HG02610 (cell line): ENCODE measurements at regions not wholly inside any gene's neighbourhood (a gene's known extent, or its start where the extent isn't known, plus 50 kb on each side); places are given as distances from the start of the nearest gene placed in this dataset.

Experiments
- ATAC-seq: cut with Tn5 transposase; IDR thresholded peaks from one replicate; pipeline ENCODE4 v1.9.1; 2021; ENCODE audit warnings: mild to moderate bottlenecking, moderate library complexity; ENCODE audit not compliant: unreplicated experiment

GRCh38 chr3:132907293-132907692 is 130.9 kb upstream of the TMEM108 start:
- no peak for ATAC-seq

- ATAC-seq: no peak
These were observed 137.7 kb upstream of the TMEM108 start for GRCh38 chr3:132900481-132900880.

- no peak for ATAC-seq
These were observed 140.1 kb upstream of the TMEM108 start for GRCh38 chr3:132898141-132898540.

DNA sequence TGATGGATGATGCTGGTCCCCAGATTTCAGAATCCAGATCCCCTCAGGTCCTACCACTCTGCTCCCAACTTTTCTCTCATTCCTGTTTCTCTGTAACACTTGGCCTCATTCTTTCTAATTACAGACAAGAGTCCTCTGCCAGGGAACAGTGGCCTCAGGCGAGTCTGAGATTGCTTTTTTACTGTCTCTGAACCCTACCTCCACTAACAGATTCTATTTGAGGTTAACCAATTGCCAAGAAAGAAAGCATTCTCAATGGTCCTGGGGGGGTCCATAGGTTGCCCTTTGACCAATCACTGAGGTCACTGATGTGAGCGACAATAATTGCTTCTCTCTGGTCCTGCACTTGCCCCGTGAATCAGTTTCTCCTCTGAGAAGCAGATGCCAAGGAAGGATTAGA is 145.2 kb upstream of the TMEM108 start:
- no peak for ATAC-seq

DNA sequence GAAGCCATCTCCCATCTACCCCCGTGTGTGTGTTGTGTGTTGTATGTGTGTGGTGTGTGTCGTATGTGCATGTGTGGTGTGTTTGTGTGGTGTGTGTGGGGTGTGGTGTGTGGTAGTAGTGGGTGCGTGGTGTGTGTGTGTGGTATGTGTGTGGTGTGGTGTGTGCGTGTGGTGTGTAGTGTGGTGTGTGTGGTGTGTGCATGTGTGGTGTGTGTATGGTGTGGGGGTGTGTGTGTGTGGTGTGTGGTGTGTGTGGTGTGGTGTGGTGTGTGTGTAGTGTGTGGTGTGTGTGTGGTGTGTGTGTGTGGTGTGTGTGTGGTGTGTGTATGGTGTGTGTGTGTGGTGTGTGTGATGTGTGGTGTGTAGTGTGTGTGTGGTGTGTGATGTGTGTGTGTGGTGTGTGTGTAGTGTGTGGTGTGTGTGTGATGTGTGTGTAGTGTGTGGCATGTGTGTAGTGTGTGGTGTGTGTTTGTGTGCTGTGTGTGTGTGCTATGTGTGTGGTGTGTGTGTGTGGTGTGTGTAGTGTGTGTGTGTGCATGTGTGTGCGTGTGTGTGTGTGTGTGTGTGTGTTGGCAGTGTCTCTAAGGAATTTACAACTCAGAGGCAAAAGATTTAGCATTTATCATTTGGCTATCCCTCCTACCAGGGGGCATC is 156.3 kb upstream of the TMEM108 start:
- ATAC-seq: no peak

GRCh38 chr3:132880986-132881385 is 157.2 kb upstream of the TMEM108 start:
- ATAC-seq: no peak

GRCh38 chr3:132879656-132880055 is 157.4 kb upstream of the NPHP3 start:
- ATAC-seq: no peak

DNA sequence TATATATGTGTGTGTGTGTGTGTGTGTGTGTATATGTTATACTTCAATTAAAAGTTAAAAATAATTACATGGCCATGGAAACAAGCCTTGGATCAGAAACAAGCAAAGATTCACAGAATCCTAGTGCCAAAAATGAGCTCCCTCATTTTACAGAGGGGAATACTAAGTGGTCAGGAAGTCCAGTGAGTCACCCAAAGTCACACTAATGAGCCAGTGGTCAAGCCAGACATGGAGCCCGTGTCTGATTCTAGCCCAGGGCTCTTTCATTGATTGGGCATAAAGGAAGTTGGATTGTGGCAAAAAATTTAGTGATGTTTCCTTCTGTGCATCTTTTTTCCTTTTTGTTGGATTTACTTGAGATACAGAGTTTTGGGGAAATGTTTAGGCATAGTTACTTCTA is 152.5 kb upstream of the NPHP3 start:
- ATAC-seq: no peak

- ATAC-seq: no peak
These were observed 150.5 kb upstream of the NPHP3 start for GRCh38 chr3:132872711-132873110.

- ATAC-seq: no peak
These were observed 149.7 kb upstream of the NPHP3 start for GRCh38 chr3:132871956-132872355.

DNA sequence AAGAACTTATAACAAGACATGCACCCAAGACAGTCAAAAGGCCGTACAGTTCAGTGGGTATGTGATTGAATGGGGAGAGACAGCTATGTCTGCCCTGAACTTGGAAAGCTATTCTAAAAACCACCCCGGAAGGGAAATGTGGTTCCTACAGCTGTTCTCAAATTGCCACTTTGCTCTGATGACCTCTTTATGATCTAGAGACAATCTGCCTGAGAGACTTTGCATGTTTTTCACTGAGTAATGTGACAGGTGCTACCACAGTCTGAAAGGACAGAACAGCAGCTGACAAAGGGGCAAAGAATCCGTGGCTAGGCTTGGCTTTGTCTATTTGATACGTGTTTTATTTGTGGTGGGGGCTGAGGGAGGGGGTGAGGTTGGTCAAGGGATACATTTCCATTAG is 148.3 kb upstream of the NPHP3 start:
- no peak for ATAC-seq

DNA sequence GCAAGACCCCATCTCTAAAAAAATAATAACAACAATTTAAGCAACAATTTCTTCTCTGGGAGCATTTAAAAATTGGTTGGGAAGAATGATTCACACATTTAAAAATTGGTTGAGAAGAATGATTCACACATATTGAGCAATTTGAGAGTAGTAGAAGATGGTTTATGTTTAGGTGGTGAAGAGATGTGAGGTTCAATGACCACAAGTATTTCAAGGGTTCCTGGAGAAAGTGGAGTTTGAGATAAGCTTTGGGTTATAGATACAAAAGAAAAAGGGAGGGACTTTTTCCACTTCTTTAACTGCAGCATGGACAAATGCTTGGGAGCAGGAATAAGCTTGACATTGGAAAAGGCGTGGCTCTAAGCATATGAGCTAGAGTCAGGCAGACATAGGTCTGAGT is 145.7 kb upstream of the NPHP3 start:
- no peak for ATAC-seq

DNA sequence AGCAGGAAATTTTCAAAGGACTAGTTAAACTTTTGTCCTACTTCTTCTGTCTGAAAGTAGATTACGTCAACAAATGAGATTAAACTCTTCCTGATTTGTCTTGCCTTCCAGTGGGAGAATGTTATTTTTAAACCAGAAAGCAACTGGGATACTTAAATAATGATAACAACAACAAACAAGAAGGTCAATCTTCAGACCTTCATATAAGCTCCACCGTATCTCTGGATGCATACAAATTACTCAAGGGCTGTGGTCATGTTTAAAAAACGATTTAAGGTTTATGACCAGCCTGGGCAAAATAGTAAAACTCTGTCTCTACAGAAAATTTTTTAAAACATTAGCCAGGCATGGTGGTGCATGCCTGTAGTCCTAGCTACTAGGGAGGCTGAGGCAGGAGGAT is 145.3 kb upstream of the NPHP3 start:
- ATAC-seq: no peak

- no peak for ATAC-seq
These were observed 135.1 kb upstream of the NPHP3 start for GRCh38 chr3:132857317-132857716.

DNA sequence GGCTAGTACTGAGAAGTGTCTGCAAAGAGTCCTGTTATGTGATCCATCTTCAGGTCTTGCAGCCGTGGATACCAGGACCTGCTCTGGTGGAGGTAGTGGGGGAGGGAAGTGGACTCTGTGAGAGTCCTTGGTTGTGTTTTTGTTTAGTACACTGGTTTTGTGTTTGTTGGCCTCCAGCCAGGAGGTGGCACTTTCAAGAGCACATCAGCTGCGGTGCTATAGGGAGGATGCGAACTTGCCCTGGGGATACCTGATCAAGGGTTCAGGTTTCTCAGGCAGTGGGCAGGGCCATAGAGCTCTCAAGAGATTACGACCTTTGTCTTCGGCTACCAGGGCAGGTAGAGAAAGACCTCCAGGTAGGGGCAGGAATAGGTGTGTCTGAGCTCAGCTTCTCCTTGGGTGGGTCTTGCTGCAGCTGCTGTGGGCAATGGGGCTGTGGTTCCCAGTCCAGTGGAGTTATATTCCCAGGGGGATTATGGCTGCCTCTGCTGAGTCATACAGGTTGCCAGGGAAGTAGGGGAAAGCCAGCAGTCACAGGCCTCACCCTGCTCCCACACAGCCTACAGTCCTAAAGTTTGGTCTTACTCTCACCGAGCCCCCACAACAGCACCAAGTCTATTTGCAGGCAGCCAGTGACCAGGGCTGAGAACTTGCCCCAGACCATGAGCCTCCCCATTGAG is 132.8 kb upstream of the NPHP3 start:
- no peak for ATAC-seq

- ATAC-seq: no peak
These were observed 125.8 kb upstream of the NPHP3 start for GRCh38 chr3:132847849-132848625.

DNA sequence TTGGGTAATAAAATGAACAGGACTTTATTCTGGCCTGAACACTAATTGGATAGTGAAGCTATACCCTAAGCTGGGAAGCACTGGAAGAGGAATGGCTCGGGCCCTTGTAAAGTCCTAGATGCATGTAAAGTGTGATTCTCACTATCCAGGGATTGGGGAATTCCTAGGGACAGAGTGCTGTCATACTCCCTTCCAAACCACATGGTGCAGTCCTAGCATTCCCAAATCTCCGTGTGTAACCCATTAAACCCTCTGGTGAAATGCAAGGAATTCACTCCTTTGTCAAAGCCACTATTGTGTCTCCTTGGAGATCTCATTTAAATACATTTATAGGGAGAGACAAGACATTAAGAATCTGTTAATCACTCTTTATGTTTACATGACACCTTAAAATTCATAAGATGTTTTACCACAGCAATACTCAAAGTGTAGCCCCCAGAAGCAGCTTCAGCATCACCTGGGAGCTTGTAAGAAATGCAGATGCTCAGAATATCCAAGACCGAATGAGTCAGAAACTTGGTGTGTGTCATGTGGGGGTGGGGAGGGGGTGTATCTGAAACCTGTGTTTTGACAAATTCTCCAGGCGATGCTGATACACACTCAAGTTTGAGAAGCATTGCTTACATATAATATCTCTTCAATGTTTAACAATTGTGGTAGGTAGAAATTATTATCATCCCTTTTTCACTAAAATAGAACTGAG is 121.8 kb upstream of the NPHP3 start:
- ATAC-seq: no peak

GRCh38 chr3:132843349-132843748 is 121.1 kb upstream of the NPHP3 start:
- no peak for ATAC-seq

DNA sequence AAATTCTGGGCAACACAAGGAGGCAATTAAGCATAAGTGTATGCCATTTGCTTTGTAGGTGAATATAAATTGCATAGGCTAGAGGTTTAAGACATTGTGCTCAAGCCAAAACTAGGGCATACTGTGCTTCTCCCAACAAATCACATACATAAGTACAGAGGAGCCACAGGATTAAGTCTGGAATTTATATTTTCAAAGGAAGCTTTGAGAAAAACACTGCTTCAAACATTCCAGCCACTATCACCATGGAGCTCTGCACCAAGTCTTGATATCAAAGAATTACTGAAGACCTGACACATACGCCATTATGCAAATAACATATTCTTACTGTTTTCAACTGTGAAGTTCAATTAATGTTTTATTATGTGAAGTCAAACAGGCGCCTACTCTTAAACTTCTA is 119.4 kb upstream of the NPHP3 start:
- ATAC-seq: no peak

DNA sequence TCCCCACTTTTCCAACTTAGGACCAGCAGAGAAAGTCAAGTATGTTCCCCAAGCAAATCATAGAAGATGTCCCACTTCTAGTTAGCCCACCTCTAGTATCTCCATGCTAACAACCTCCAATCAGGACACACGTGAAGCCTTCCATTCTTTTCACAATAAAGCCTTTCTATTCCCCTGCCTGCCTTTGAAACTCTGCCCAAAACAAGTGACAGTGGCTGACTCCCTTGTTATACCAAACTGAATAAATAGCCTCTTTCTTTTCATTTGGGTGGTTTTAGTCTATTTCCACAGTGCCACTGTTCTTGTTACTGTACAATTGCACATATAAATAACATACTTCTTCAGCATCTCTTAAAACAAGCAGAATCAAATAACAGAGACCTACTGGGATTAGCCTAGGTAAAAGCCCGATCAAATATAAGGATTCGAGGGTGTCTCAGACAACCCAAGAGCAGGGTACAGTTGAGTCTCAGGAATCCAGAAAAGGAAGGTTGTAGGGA is 118.0 kb upstream of the NPHP3 start:
- no peak for ATAC-seq

DNA sequence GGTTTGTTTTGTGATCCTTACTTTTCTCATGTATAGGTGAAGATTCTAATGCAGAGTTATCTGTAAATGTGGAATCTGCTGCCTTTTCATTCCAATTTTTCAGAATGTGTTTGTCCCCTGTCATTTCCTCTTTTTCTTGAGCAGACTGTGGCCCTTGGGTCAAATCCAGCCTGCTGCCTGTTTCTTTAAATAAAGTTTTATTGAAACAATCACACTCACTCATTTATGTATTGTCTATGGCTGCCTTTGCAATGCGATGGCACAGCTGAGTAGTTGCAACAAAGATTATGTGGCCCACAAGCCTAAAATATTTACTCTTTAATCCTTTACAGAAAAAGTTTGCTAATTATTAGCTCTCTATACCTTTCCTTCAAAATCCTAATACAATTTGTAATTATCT is 116.3 kb upstream of the NPHP3 start:
- ATAC-seq: no peak
